H1 (cell line): ENCODE measurements at regions not wholly inside any gene's neighbourhood (a gene's known extent, or its start where the extent isn't known, plus 50 kb on each side); places are given as distances from the start of the nearest gene placed in this dataset.

ENCODE experiments used
- CTCF ChIA-PET: fragments of 300-600 bp; sonication (Branson Sonifier 250); formaldehyde crosslinking; loops from one replicate; lab custom pipeline; 2021; ENCODE audit not compliant: partially characterized antibody; lab: Charles Lee
- POLR2A ChIA-PET: fragments of 300-600 bp; sonication (Branson Sonifier 250); formaldehyde crosslinking; loops from one replicate; lab custom pipeline; 2021; ENCODE audit warnings: inconsistent platforms; ENCODE audit not compliant: partially characterized antibody; lab: Charles Lee
- DNase-seq, 2 experiments: peaks; one replicate each; pipeline versions ENCODE4 v3.0.0 to v3.0.0-alpha.2; 2010 to 2022; ENCODE audit warnings: low spot score in 2 of 2, low read depth in 1 of 2, mixed read lengths in 1 of 2
- FAIRE-seq: peaks from 2 replicates; lab custom pipeline; 2011; peaks lifted over from hg19 to GRCh38; lab: Jason Lieb, UNC
- H2AFZ ChIP-seq: 2 replicates; pipeline ENCODE4 v1.8.1; 2012; ENCODE audit warnings: low read length, inconsistent platforms
- H2AK5ac ChIP-seq: 2 replicates; pipeline ENCODE4 v1.6.1; 2013; ENCODE audit warnings: low read depth, low read length
- H2BK120ac ChIP-seq: replicated peaks from 2 replicates; pipeline ENCODE3; 2013; ENCODE audit warnings: low read depth, low read length, inconsistent platforms
- H2BK12ac ChIP-seq: 2 replicates; pipeline ENCODE4 v1.6.1; 2013; ENCODE audit warnings: low read depth, low read length
- H2BK15ac ChIP-seq: 2 replicates; pipeline ENCODE4 v1.6.1; 2013; ENCODE audit warnings: low read length
- H2BK20ac ChIP-seq: 2 replicates; pipeline ENCODE4 v1.6.1; 2013; ENCODE audit warnings: low read length
- H2BK5ac ChIP-seq: 2 replicates; pipeline ENCODE4 v1.6.1; 2013; ENCODE audit warnings: low read depth, low read length
- H3K14ac ChIP-seq: 2 replicates; pipeline ENCODE4 v1.6.1; 2013; ENCODE audit warnings: inconsistent platforms; ENCODE audit not compliant: insufficient read length
- H3K18ac ChIP-seq: 2 replicates; pipeline ENCODE4 v1.6.1; 2013; ENCODE audit warnings: low read length; ENCODE audit errors: extremely low read depth
- H3K23ac ChIP-seq: 2 replicates; pipeline ENCODE4 v1.6.1; 2013; ENCODE audit warnings: inconsistent platforms; ENCODE audit not compliant: insufficient read length
- H3K23me2 ChIP-seq: 2 replicates; pipeline ENCODE4 v1.6.1; 2013; ENCODE audit warnings: low read depth, low read length
- H3K27ac ChIP-seq: 2 replicates; pipeline ENCODE4 v1.6.1; 2011; ENCODE audit warnings: low read depth, low read length, inconsistent platforms
- H3K27me3 ChIP-seq, 4 experiments: replicated peaks in 1 of 4; 1 replicate in 1 of 4; 2 replicates in 3 of 4; pipeline versions ENCODE4 v1.6.1 to v1.8.1; 2011 to 2013; ENCODE audit warnings: low read length in 3 of 4, mild to moderate bottlenecking in 3 of 4, inconsistent platforms in 2 of 4, mixed read lengths in 2 of 4, moderate library complexity in 1 of 4; ENCODE audit not compliant: control insufficient read depth in 3 of 4, insufficient read depth in 3 of 4; ENCODE audit errors: extremely low read depth in 1 of 4
- H3K36me3 ChIP-seq, 4 experiments: 2 replicates each; pipeline versions ENCODE4 v1.6.1 to v1.8.1; 2011 to 2013; ENCODE audit warnings: mild to moderate bottlenecking in 4 of 4, low read length in 3 of 4, moderate library complexity in 2 of 4, control low read depth in 1 of 4, inconsistent platforms in 1 of 4; ENCODE audit not compliant: insufficient read depth in 4 of 4, control insufficient read depth in 2 of 4
- H3K4ac ChIP-seq: replicated peaks from 2 replicates; pipeline ENCODE3; 2013; ENCODE audit warnings: low read length, low read depth, mixed read lengths, inconsistent platforms; ENCODE audit not compliant: insufficient read length
- H3K4me1 ChIP-seq, 4 experiments: replicated peaks in 1 of 4; 1 replicate in 1 of 4; 2 replicates in 3 of 4; pipeline versions ENCODE4 v1.6.1 to v1.8.1; 2011 to 2013; ENCODE audit warnings: low read length in 3 of 4, inconsistent platforms in 2 of 4, mixed read lengths in 1 of 4; ENCODE audit not compliant: insufficient read depth in 4 of 4, control insufficient read depth in 3 of 4
- H3K4me2 ChIP-seq, 2 experiments: 2 replicates each; pipeline versions ENCODE4 v1.6.1 to v1.8.1; 2011 to 2013; ENCODE audit warnings: low read depth in 2 of 2, low read length in 2 of 2, control low read depth in 1 of 2, inconsistent platforms in 1 of 2, mild to moderate bottlenecking in 1 of 2; ENCODE audit not compliant: insufficient read depth in 1 of 2
- H3K4me3 ChIP-seq, 4 experiments: fragments of 200-600, 300-600 bp in 1 of 4; sonication (generic), shearing (Covaris generic), sonication (Bioruptor Twin) in 1 of 4; 2 replicates each; pipeline versions ENCODE4 v1.5.1 to v1.8.1; 2011 to 2016; ENCODE audit warnings: low read length in 4 of 4, low read depth in 3 of 4, control low read depth in 2 of 4, inconsistent platforms in 2 of 4, mild to moderate bottlenecking in 2 of 4, mixed read lengths in 1 of 4, moderate library complexity in 1 of 4; ENCODE audit not compliant: insufficient read depth in 2 of 4; ENCODE audit errors: extremely low read depth in 1 of 4
- H3K56ac ChIP-seq: replicated peaks from 2 replicates; pipeline ENCODE3; 2013; ENCODE audit warnings: low read depth, mild to moderate bottlenecking, mixed read lengths, low read length, inconsistent platforms; ENCODE audit not compliant: insufficient read length
- H3K79me1 ChIP-seq: 2 replicates; pipeline ENCODE4 v1.6.1; 2013; ENCODE audit warnings: low read depth, low read length, control low read depth
- H3K79me2 ChIP-seq, 2 experiments: 2 replicates each; pipeline versions ENCODE4 v1.6.1 to v1.8.1; 2012 to 2013; ENCODE audit warnings: low read length in 2 of 2, mild to moderate bottlenecking in 2 of 2, inconsistent platforms in 1 of 2; ENCODE audit not compliant: insufficient read depth in 2 of 2, control insufficient read depth in 1 of 2
- H3K9ac ChIP-seq, 4 experiments: replicated peaks in 1 of 4; 1 replicate in 1 of 4; 2 replicates in 3 of 4; pipeline versions ENCODE4 v1.6.1 to v1.8.1; 2011 to 2013; ENCODE audit warnings: low read depth in 3 of 4, low read length in 3 of 4, control low read depth in 2 of 4, mild to moderate bottlenecking in 2 of 4, moderate library complexity in 2 of 4, inconsistent platforms in 1 of 4; ENCODE audit errors: extremely low read depth in 1 of 4
- H3K9me3 ChIP-seq, 2 experiments: 2 replicates each; pipeline versions ENCODE4 v1.6.1 to v1.8.1; 2012 to 2013; ENCODE audit warnings: mild to moderate bottlenecking in 2 of 2, moderate library complexity in 2 of 2, control low read depth in 1 of 2, inconsistent platforms in 1 of 2, low read depth in 1 of 2, low read length in 1 of 2, mixed read lengths in 1 of 2; ENCODE audit not compliant: insufficient read depth in 2 of 2
- H4K20me1 ChIP-seq, 2 experiments: replicated peaks in 1 of 2; 2 replicates each; pipeline versions ENCODE3 to v1.8.1; 2011 to 2013; ENCODE audit warnings: inconsistent platforms in 2 of 2, low read length in 2 of 2, mild to moderate bottlenecking in 1 of 2; ENCODE audit not compliant: insufficient read depth in 2 of 2, control insufficient read depth in 1 of 2
- H4K5ac ChIP-seq: 2 replicates; pipeline ENCODE4 v1.6.1; 2013; ENCODE audit warnings: low read length, low read depth, mixed read lengths, inconsistent platforms; ENCODE audit not compliant: insufficient read length
- H4K8ac ChIP-seq: 2 replicates; pipeline ENCODE4 v1.8.0; 2013; ENCODE audit warnings: mild to moderate bottlenecking, moderate library complexity, low read length, inconsistent platforms; ENCODE audit not compliant: insufficient read depth; ENCODE audit errors: extremely low read depth
- H4K91ac ChIP-seq: replicated peaks from 2 replicates; pipeline ENCODE3; 2013; ENCODE audit warnings: low read length, mixed read lengths, inconsistent platforms; ENCODE audit not compliant: insufficient read length
- BRCA1 ChIP-seq: IDR thresholded peaks from 2 replicates; pipeline ENCODE4 v1.6.1; 2012; ENCODE audit warnings: low read depth, low read length, improper control_type of control experiment
- CBX5 ChIP-seq: fragments of 300-800, 300-1000 bp; sonication (generic); IDR thresholded peaks from 2 replicates; pipeline ENCODE4 v1.7.1; 2016; ENCODE audit warnings: antibody characterized with exemption, low read length, low read depth
- CHD1 ChIP-seq: IDR thresholded peaks from 2 replicates; pipeline ENCODE4 v1.6.1; 2012; ENCODE audit warnings: low read depth, low read length, improper control_type of control experiment
- CTBP2 ChIP-seq: IDR thresholded peaks from 2 replicates; pipeline ENCODE4 v1.7.0; 2011; ENCODE audit warnings: borderline replicate concordance, mild to moderate bottlenecking, moderate library complexity, mixed read lengths, low read length; ENCODE audit not compliant: insufficient read depth, insufficient read length
- MAFK ChIP-seq: IDR thresholded peaks from 2 replicates; pipeline ENCODE4 v1.6.1; 2012; ENCODE audit warnings: low read depth, mild to moderate bottlenecking, improper control_type of control experiment, low read length
- MAX ChIP-seq: IDR thresholded peaks from 2 replicates; pipeline ENCODE4 v1.6.1; 2012; ENCODE audit warnings: inconsistent platforms
- POLR2AphosphoS5 ChIP-seq: IDR thresholded peaks from 2 replicates; pipeline ENCODE4 v1.6.1; 2011; ENCODE audit warnings: low read depth, low read length
- SIRT6 ChIP-seq: IDR thresholded peaks from one replicate; pipeline ENCODE4 v1.7.1; 2012; ENCODE audit warnings: low read length, inconsistent platforms
- TEAD4 ChIP-seq: IDR thresholded peaks from 2 replicates; pipeline ENCODE4 v1.6.1; 2012; ENCODE audit warnings: low read depth, low read length, inconsistent platforms, mixed read lengths
- WGBS, 2 experiments: shearing (Covaris generic) in 1 of 2; methylation state at CpG; one replicate each; pipeline versions ENCODE4 v1.1.6 to v1.1.7; 2013 to 2015; ENCODE audit warnings: low lambda C conversion rate in 2 of 2, mixed read lengths in 2 of 2, inconsistent platforms in 1 of 2, low coverage in 1 of 2, missing lambda C conversion rate in 1 of 2; ENCODE audit not compliant: insufficient replicate concordance in 2 of 2, insufficient coverage in 1 of 2, insufficient read length in 1 of 2; ENCODE audit errors: extremely low coverage in 1 of 2, missing lambda C conversion rate in 1 of 2; 5-methylcytosine and 5-hydroxymethylcytosine counted together

DNA sequence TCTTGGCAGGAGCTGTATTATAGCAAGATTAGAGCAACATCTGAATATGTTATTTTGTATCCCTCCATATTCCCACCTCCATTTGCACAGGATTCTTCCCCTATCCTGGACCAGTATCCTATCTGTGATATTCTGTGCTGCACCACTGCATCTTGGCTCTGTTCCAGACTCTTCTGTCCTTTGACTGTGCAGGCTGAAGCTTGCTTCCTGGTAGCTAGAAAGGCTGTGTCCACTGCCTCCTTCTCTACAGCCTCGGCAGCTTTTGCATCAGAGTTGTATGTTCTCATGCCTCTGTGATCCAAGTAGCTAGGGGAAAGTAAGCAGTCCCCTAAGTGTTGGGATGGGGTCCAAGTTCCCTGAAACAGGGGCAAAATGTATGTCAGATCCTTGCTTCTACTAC is 104.1 kb downstream of the GAS1 start:
- Histone ChIP-seq H3K18ac (no peak overlapping the region; the same call in 1 of the 2 replicates), H3K23me2 (no peaks in the 10 kb centered on the region), H3K56ac (no peak overlapping the region), H3K27me3 (no peaks in the 10 kb centered on the region; a peak in 1 of 7 replicates), H3K4ac (no peak overlapping the region), H3K79me2 (no peaks in the 10 kb centered on the region), H2BK15ac (no peak overlapping the region), H4K20me1 (no peaks in the 10 kb centered on the region), H3K23ac (no peak overlapping the region), H3K9ac (no peak overlapping the region), H2BK12ac (0 out of 2 replicates have a peak overlapping the region, but pooled peaks have one; percentile 17), H3K4me1 (no peaks in the 10 kb centered on the region), H2BK120ac (no peak overlapping the region), H3K36me3 (no peaks in the 10 kb centered on the region), H3K79me1 (no peaks in the 10 kb centered on the region), H2BK20ac (no peak overlapping the region), H4K91ac (no peak overlapping the region), H4K5ac (no peak overlapping the region), H3K14ac (no peak overlapping the region), H2AFZ (no peak overlapping the region), H3K4me2 (no peak overlapping the region), H3K27ac (no peak overlapping the region), H2BK5ac (no peak overlapping the region), H3K9me3 (no peaks in the 10 kb centered on the region), H4K8ac (no peak overlapping the region), H2AK5ac (no peak overlapping the region), H3K4me3 (no peak overlapping the region)
- no peak for TF ChIP-seq BRCA1
- no peak for TF ChIP-seq MAFK
- no peak for TF ChIP-seq POLR2AphosphoS5
- no peak for TF ChIP-seq CHD1
- TF ChIP-seq CTBP2: no peak
- no peak for TF ChIP-seq SIRT6
- no peak for TF ChIP-seq MAX
- TF ChIP-seq TEAD4: no peak
- no peak for TF ChIP-seq CBX5
- POLR2A ChIA-PET: no interaction called here
- FAIRE-seq (no peak), DNase-seq (no peak)
- CTCF ChIA-PET: interaction anchor here (0.7 to 1.8 kb wide), 5 partner anchors 10 to 409 kb away, joined by 3 to 5 read pairs (median 3); no protein-coding TSS in a partner anchor
- WGBS, 2 experiments: 100% methylated on average over 1 of the region's 1 CpG; no CpG with 5 or more reads in 1 of the 2 experiments
